GM10266 (cell line): ENCODE measurements at regions not wholly inside any gene's neighbourhood (a gene's known extent, or its start where the extent isn't known, plus 50 kb on each side); places are given as distances from the start of the nearest gene placed in this dataset.

Experiments
- DNase-seq: peaks from one replicate; pipeline ENCODE4 v3.0.0; 2012; ENCODE audit errors: extremely low spot score
- CTCF ChIP-seq: IDR thresholded peaks from 2 replicates; pipeline ENCODE4 v1.5.1; 2012; ENCODE audit warnings: mild to moderate bottlenecking, low read depth; ENCODE audit not compliant: control insufficient read depth, insufficient read depth; ENCODE audit errors: missing control alignments

- TF ChIP-seq CTCF, result no peak
- DNase-seq, result no peak
Measured at GRCh38 chr6:1240766-1241318, 71.1 kb upstream of the FOXQ1 start.

DNA sequence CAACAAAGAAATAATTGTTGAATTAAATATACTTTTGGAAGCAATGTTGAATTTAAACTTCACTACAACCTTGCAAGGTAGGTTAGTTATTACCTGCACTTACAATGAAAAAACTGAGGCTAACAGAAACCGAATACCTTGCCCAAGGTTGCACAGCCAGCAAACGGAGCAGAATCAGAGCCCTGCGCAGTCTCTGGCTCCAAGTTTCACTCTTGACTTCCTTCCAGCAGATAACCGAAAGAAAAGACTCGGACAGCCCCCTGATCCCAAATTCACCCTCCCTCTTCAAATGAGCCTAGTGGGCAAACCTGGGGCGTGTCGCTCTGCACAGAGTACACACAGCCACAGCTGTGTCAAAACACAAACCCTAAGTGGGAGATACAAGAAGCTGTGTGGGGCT lies 72.1 kb upstream of the FOXQ1 start:
- no peak for TF ChIP-seq CTCF
- no peak for DNase-seq

DNA sequence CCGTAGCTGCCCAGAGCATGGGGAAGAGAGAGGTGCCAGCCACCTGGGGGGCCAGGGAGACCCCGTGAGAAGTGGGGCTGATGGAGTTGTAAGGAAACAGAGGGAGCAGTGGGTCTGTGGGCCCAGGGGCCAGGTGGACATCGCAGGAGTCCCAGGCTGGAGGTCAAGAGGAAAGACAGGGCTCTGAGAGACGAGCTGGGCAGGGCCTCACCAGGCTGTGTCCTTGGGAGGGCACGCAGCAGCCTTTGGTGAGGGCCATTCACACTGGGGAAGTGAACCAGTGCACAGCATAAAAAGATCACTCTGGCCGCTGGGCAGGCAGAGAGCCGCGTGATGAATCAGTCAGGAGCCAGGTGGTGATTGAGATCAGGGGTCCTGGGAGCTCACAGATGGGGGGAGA lies 73.9 kb upstream of the FOXQ1 start:
- DNase-seq, result no peak
- TF ChIP-seq CTCF, result no peak

DNA sequence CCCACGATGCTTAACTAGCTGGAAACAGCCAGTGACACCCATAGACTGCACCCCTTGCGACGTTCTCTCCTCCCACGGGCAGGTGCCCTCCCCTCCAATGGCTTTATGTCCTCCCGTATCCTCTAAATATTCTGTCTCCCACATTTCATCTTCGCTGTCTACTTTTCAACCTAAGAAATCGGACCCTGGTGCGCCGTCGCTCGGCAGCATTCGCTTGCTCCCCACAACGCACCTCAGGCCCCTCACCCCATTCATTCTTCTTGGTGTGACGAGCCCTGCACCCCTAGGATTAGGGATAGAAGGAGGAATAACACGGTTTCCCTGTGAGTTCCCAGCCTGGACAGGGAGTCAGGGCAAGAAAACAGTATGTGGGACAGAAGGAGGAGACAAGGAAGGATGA lies 74.3 kb upstream of the FOXQ1 start:
- DNase-seq, result no peak
- TF ChIP-seq CTCF, result no peak

DNA sequence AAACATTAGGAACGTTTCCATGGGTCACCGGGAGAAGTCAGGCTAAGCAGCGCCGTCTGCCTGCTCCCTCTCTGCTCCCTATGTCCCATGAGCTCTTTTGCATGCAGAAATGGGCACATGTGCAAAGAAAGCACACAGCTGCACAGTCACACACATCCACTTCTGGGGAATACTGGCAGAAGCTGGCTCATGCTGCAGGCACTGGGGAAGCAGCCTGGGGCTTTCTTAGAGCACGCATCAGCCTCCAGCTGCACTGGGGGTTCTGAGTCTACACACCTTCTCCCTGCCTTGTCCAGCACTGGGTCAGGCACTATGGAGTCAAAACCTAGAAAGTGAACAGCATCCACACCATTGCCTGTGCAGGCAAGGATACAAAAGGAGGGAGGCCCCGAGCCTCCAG lies 76.1 kb upstream of the FOXQ1 start:
- DNase-seq, result no peak
- no peak for TF ChIP-seq CTCF

DNA sequence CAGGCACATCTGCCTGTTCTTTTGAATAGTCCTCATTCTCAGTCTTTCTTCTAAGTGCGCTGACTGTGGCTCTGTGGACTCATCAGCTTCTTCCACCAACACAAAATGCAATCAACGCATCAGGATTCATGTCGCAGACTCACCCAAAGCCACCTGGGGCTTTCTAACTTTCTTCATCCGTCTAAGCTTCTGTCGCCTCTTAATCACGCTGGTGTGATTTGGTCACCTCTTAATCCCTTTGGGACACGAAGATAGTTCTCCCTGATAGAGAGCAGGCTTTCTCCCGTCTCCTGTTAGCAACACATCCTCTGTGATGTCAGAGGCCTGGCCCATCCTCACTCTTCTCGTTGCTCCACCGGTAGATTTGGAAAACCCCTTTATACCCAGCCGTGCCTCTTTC lies 78.0 kb upstream of the FOXQ1 start:
- no peak for DNase-seq
- no peak for TF ChIP-seq CTCF

DNA sequence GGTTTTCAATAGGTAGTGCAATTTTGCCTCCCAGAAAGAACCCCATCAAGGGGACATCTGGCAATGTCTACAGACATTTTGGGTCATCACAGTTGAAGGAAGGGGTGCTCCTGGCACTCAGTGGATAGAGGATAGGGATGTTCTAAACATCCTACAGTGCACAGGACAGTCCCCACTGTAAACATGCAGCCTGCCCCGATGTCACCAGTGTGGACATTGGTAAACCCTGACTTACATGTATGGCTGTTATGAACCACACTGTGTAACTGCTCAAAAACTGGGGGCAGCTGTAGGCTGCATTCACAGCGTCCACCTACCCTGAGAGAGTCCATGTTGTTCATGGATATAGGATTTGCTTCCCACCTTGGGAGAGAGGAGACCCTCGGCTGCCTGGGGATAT lies 79.3 kb upstream of the FOXQ1 start:
- DNase-seq, result no peak
- TF ChIP-seq CTCF, result no peak

DNA sequence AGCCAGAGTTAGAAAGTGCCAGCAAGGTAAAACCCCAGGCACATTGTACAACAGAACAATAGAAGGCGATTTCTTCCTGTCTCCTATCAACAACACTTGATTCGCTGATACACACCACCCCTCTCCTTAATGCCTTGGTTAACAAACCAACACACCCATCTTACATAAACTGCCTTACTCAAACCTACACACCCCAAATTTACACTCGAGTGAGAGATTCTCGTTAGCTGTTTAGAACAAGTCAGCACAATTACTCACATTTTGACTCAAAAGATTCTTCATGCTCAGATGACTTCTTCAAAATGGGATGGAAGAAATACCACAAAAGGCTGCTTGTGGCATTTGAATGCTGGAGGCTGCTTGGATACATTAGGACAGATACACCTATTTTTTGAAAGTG lies 80.0 kb upstream of the FOXQ1 start:
- no peak for DNase-seq
- no peak for TF ChIP-seq CTCF
